H1 (cell line): ENCODE measurements at regions not wholly inside any gene's neighbourhood (a gene's known extent, or its start where the extent isn't known, plus 50 kb on each side); places are given as distances from the start of the nearest gene placed in this dataset.

Experiments
- ATF3 ChIP-seq: IDR thresholded peaks from 2 replicates; pipeline ENCODE4 v1.6.1; 2011; ENCODE audit warnings: low read depth, mild to moderate bottlenecking, low read length; ENCODE audit not compliant: insufficient read depth
- CHD1 ChIP-seq: IDR thresholded peaks from 2 replicates; pipeline ENCODE4 v1.6.1; 2012; ENCODE audit warnings: low read depth, low read length, improper control_type of control experiment
- E2F6 ChIP-seq: IDR thresholded peaks from 2 replicates; pipeline ENCODE4 v1.6.1; 2012; ENCODE audit warnings: inconsistent platforms
- NRF1 ChIP-seq: IDR thresholded peaks from 2 replicates; pipeline ENCODE4 v1.6.1; 2011; ENCODE audit warnings: mild to moderate bottlenecking, low read depth, low read length, improper control_type of control experiment
- POLR2A ChIP-seq, 2 experiments: IDR thresholded peaks; 1 replicate in 1 of 2; 2 replicates in 1 of 2; pipeline ENCODE4 v1.6.1; 2011; ENCODE audit warnings: low read depth in 2 of 2, low read length in 2 of 2, mild to moderate bottlenecking in 2 of 2; ENCODE audit errors: control extremely low read depth in 1 of 2
- POLR2AphosphoS5 ChIP-seq: IDR thresholded peaks from 2 replicates; pipeline ENCODE4 v1.6.1; 2011; ENCODE audit warnings: low read depth, low read length
- POU5F1 ChIP-seq: IDR thresholded peaks from 2 replicates; pipeline ENCODE4 v1.6.1; 2011; ENCODE audit warnings: low read depth, mild to moderate bottlenecking, low read length, moderate library complexity
- RAD21 ChIP-seq, 2 experiments: IDR thresholded peaks in 1 of 2; conservative IDR thresholded peaks in 1 of 2; 2 replicates each; pipeline ENCODE4 v1.6.1; 2011; ENCODE audit warnings: low read depth in 2 of 2, low read length in 2 of 2, improper control_type of control experiment in 1 of 2, inconsistent platforms in 1 of 2, mild to moderate bottlenecking in 1 of 2, moderate library complexity in 1 of 2
- RNF2 ChIP-seq: fragments of 200-900, 300-1000 bp; sonication (generic); IDR thresholded peaks from 2 replicates; pipeline ENCODE4 v1.7.1; 2016; ENCODE audit warnings: borderline replicate concordance, low read depth, mild to moderate bottlenecking, antibody characterized with exemption, low read length; ENCODE audit not compliant: poor library complexity, severe bottlenecking; ENCODE audit errors: missing control alignments
- RXRA ChIP-seq: IDR thresholded peaks from 2 replicates; pipeline ENCODE4 v1.6.1; 2011; ENCODE audit warnings: low read depth, mild to moderate bottlenecking, low read length, moderate library complexity; ENCODE audit not compliant: insufficient read depth
- SP2 ChIP-seq: IDR thresholded peaks from 2 replicates; pipeline ENCODE4 v1.6.1; 2012; ENCODE audit warnings: mild to moderate bottlenecking, low read length, inconsistent platforms
- SRF ChIP-seq: IDR thresholded peaks from 2 replicates; pipeline ENCODE4 v1.6.1; 2011; ENCODE audit warnings: mild to moderate bottlenecking, low read depth, low read length, moderate library complexity
- TF ChIP-seq, protein P1 (sequence below), 3 experiments: IDR thresholded peaks; 1 replicate in 2 of 3; 2 replicates in 1 of 3; pipeline versions ENCODE4 v1.5.1 to v1.6.1; 2011; ENCODE audit warnings: low read length in 3 of 3, mild to moderate bottlenecking in 3 of 3, inconsistent platforms in 2 of 3, low read depth in 1 of 3, moderate library complexity in 1 of 3; ENCODE audit not compliant: insufficient read depth in 1 of 3; ENCODE audit errors: control extremely low read depth in 1 of 3
- TF ChIP-seq, protein P2 (sequence below): IDR thresholded peaks from 2 replicates; pipeline ENCODE4 v1.6.1; 2012; ENCODE audit warnings: inconsistent platforms

- TF ChIP-seq RNF2 = no peak
- TF ChIP-seq NRF1 = no peak
- TF ChIP-seq, protein P1, sequence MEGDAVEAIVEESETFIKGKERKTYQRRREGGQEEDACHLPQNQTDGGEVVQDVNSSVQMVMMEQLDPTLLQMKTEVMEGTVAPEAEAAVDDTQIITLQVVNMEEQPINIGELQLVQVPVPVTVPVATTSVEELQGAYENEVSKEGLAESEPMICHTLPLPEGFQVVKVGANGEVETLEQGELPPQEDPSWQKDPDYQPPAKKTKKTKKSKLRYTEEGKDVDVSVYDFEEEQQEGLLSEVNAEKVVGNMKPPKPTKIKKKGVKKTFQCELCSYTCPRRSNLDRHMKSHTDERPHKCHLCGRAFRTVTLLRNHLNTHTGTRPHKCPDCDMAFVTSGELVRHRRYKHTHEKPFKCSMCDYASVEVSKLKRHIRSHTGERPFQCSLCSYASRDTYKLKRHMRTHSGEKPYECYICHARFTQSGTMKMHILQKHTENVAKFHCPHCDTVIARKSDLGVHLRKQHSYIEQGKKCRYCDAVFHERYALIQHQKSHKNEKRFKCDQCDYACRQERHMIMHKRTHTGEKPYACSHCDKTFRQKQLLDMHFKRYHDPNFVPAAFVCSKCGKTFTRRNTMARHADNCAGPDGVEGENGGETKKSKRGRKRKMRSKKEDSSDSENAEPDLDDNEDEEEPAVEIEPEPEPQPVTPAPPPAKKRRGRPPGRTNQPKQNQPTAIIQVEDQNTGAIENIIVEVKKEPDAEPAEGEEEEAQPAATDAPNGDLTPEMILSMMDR (IDR thresholded peaks at IDR 0.05; ENCODE audit: control extremely low read depth in 1 of 3, insufficient read depth in 1 of 3, low read depth in 1 of 3, low read length in 3 of 3) = no peak
- TF ChIP-seq, protein P2, sequence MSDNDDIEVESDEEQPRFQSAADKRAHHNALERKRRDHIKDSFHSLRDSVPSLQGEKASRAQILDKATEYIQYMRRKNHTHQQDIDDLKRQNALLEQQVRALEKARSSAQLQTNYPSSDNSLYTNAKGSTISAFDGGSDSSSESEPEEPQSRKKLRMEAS = no peak
- TF ChIP-seq E2F6 = no peak
- no peak for TF ChIP-seq ATF3
- TF ChIP-seq POLR2A (IDR thresholded peaks at IDR 0.05; ENCODE audit: control extremely low read depth in 1 of 2, low read depth in 2 of 2, low read length in 2 of 2) = no peak
- TF ChIP-seq POLR2AphosphoS5 = no peak
- TF ChIP-seq CHD1 = no peak
- TF ChIP-seq RAD21 (IDR thresholded peaks at IDR 0.05 in 1 of 2, conservative IDR thresholded peaks at IDR 0.05 in 1 of 2; ENCODE audit: low read depth in 2 of 2, low read length in 2 of 2) = no peak
- no peak for TF ChIP-seq SP2
- no peak for TF ChIP-seq POU5F1
- no peak for TF ChIP-seq RXRA
- TF ChIP-seq SRF = no peak
These were observed 338.2 kb upstream of the PFKP start for GRCh38 chr10:2729197-2729596.
